Osteocyte (in vitro differentiated cells): ENCODE measurements at regions not wholly inside any gene's neighbourhood (a gene's known extent, or its start where the extent isn't known, plus 50 kb on each side); places are given as distances from the start of the nearest gene placed in this dataset.

ENCODE experiments used
- DNase-seq: peaks from one replicate; pipeline ENCODE4 v3.0.0; 2021; ENCODE audit warnings: mixed read lengths; ENCODE audit not compliant: unreplicated experiment; ENCODE audit errors: extremely low spot score
- H3K27ac Mint-ChIP-seq: one replicate; pipeline ENCODE4 v1.8.0; 2021; ENCODE audit warnings: mild to moderate bottlenecking, mixed read lengths; ENCODE audit not compliant: unreplicated experiment
- H3K27me3 Mint-ChIP-seq: one replicate; pipeline ENCODE4 v1.8.0; 2021; ENCODE audit warnings: mixed read lengths; ENCODE audit not compliant: unreplicated experiment
- H3K36me3 Mint-ChIP-seq: one replicate; pipeline ENCODE4 v1.8.0; 2021; ENCODE audit warnings: mixed read lengths; ENCODE audit not compliant: unreplicated experiment
- H3K4me1 Mint-ChIP-seq: one replicate; pipeline ENCODE4 v1.8.0; 2021; ENCODE audit warnings: mixed read lengths; ENCODE audit not compliant: unreplicated experiment
- H3K4me3 Mint-ChIP-seq: one replicate; pipeline ENCODE4 v1.8.0; 2021; ENCODE audit warnings: mild to moderate bottlenecking, moderate library complexity, mixed read lengths; ENCODE audit not compliant: unreplicated experiment
- H3K9me3 Mint-ChIP-seq: one replicate; pipeline ENCODE4 v1.8.0; 2021; ENCODE audit warnings: mixed read lengths; ENCODE audit not compliant: unreplicated experiment
- CTCF ChIP-seq: fragments of 200-600 bp; sonication (generic); IDR thresholded peaks from 2 replicates; pipeline ENCODE4 v1.5.0; 2021; ENCODE audit warnings: antibody characterized with exemption, mild to moderate bottlenecking, moderate library complexity

- no peak for TF ChIP-seq CTCF
- Mint-ChIP-seq H3K4me3 (no peak overlapping the region), H3K4me1 (no peaks in the 10 kb centered on the region), H3K9me3 (no peaks in the 10 kb centered on the region), H3K27ac (no peak overlapping the region), H3K27me3 (peaks cover 13% of the 10 kb centered on the region), H3K36me3 (no peaks in the 10 kb centered on the region)
- DNase-seq, result no peak
Observed at GRCh38 chr3:189084620-189085019, 87.2 kb upstream of the TPRG1 start.

- Mint-ChIP-seq H3K36me3 (no peaks in the 10 kb centered on the region), H3K4me1 (no peaks in the 10 kb centered on the region), H3K4me3 (no peak overlapping the region), H3K9me3 (no peaks in the 10 kb centered on the region), H3K27ac (no peak overlapping the region), H3K27me3 (peaks cover 26% of the 10 kb centered on the region)
- no peak for TF ChIP-seq CTCF
- DNase-seq, result no peak
Observed at GRCh38 chr3:189092547-189092946, 79.2 kb upstream of the TPRG1 start.

GRCh38 chr3:189094539-189094938 is 77.2 kb upstream of the TPRG1 start:
- H3K36me3 Mint-ChIP-seq, result no peaks in the 10 kb centered on the region
- no peaks in the 10 kb centered on the region for H3K9me3 Mint-ChIP-seq
- no peak overlapping the region for H3K27ac Mint-ChIP-seq
- H3K27me3 Mint-ChIP-seq, result peaks cover 18% of the 10 kb centered on the region
- no peaks in the 10 kb centered on the region for H3K4me1 Mint-ChIP-seq
- H3K4me3 Mint-ChIP-seq, result no peak overlapping the region
- DNase-seq, result no peak
- TF ChIP-seq CTCF, result no peak

DNA sequence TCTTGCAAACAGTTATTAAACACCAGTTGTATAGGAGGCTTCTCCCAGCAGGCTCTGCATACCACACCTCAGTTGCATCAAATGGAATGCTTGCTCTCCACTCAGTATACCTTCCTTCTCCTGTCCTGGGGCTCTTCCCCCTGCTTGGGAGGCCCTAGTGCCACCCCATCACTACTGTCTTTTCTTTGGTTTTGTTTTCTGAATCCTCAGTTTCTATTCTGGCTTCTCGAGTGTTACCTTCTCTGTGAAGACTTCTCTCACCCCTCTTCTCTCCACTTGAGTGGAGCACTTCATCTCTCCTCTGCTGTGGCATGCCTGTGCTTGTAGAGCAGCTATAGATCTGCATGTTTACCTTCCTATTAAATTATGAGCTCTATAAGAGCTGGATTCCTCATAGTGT is 75.7 kb upstream of the TPRG1 start:
- Mint-ChIP-seq H3K4me3 (no peak overlapping the region), H3K9me3 (no peaks in the 10 kb centered on the region), H3K36me3 (no peaks in the 10 kb centered on the region), H3K27ac (no peak overlapping the region), H3K4me1 (no peaks in the 10 kb centered on the region), H3K27me3 (peaks cover 18% of the 10 kb centered on the region)
- no peak for TF ChIP-seq CTCF
- no peak for DNase-seq

DNA sequence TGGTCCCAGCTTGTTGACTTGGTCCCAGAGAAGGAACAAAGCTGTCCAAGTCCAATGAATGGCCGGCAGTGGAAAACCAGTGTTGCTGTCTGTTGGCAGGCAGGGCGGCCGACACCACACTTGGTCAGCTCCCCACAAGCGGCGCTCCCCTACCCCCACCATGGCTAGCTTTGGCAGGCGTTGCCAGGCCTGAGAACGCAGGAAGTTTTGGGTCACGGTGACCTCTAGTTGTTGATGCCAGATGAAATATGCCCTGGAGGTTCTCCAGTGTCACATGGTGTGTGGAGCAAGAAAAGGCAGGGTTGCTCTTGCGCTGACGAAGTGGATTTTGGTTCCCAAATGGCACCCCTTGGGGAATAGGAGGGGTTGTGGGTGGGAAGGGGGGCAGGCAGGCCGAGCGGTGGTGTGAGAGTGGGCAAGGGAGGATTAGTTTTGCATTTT is 72.7 kb upstream of the TPRG1 start:
- Mint-ChIP-seq H3K36me3 (no peaks in the 10 kb centered on the region), H3K27me3 (peaks cover 5% of the 10 kb centered on the region), H3K9me3 (peaks cover 4% of the 10 kb centered on the region), H3K4me1 (peaks cover 10% of the 10 kb centered on the region), H3K4me3 (no peak overlapping the region), H3K27ac (no peak overlapping the region)
- DNase-seq, result no peak
- TF ChIP-seq CTCF, result no peak
